ENCODE measurements at regions not wholly inside any gene's neighbourhood (a gene's known extent, or its start where the extent isn't known, plus 50 kb on each side); places are given as distances from the start of the nearest gene placed in this dataset.
A peak's percentile ranks its signal among the peaks of the same experiment; 100 is the strongest.

DNA sequence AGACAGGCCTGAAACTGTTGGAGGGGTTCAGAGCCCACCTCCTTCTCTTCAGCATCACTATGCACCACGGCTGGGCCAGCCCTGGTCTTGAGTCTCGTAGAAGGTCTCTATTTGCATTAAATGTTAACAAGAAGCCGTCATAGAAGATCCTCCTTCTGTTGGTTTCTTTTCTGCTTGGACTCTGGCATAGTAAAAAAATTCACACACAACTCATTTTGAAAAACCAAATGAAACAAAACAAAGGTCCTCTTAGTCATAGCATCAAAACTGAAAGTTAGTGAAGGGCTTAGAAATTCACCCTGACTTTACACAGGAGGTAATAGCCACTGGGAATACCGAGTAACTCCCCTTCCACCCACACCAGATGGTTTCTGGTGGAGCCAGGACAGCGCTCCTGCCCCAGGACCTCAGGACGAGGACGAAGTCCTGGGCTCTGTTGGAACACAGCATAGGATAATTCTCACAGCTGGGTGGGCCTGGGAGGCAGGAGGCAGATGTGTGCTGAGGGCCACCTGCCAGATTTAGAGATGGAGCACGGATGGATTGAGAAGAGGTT lies 248.4 kb upstream of the KLF6 start:
- Mint-ChIP-seq H3K4me1 (peaks cover 41% of the 10 kb centered on the region), H3K27me3 (peaks cover 2% of the 10 kb centered on the region), H3K27ac (peak overlapping the region; percentile 96), H3K4me3 (peak overlapping the region; percentile 18), H3K36me3 (peaks cover 3% of the 10 kb centered on the region), H3K9me3 (no peaks in the 10 kb centered on the region)
- peak; percentile 28 for ATAC-seq (ENCODE audit: low read depth)
- peak; percentile 41 for DNase-seq
- POLR2A ChIA-PET, result interaction anchor here (0.7 kb wide), 1 partner anchor 57 kb away, joined by 3 read pairs; no protein-coding TSS in a partner anchor

DNA sequence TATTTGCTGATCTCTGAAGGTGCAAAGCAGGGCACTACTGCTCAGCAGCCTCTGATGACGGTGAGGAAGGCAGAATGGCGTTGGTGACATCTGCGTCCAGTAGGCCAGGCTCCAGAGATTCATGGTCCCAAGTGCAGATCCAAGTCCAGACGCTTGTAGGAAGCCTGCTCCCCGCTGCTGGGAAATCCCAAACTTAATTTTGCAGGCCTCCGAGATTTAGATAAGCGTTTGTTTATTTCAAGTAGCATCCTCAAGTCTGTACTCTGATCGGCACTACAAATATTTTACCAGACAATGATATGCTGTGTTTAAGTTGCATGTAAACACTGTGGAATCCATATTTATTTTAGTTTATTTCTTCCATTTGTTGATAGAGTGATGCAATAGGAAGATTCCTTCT lies 244.9 kb upstream of the KLF6 start:
- POLR2A ChIA-PET, result no interaction called here
- no peaks in the 10 kb centered on the region for H3K27me3 Mint-ChIP-seq
- no peak overlapping the region for H3K27ac Mint-ChIP-seq
- ATAC-seq (ENCODE audit: low read depth) (no peak), DNase-seq (no peak)
- peaks cover 3% of the 10 kb centered on the region for H3K36me3 Mint-ChIP-seq
- peaks cover 39% of the 10 kb centered on the region for H3K4me1 Mint-ChIP-seq
- no peak overlapping the region for H3K4me3 Mint-ChIP-seq
- no peaks in the 10 kb centered on the region for H3K9me3 Mint-ChIP-seq

DNA sequence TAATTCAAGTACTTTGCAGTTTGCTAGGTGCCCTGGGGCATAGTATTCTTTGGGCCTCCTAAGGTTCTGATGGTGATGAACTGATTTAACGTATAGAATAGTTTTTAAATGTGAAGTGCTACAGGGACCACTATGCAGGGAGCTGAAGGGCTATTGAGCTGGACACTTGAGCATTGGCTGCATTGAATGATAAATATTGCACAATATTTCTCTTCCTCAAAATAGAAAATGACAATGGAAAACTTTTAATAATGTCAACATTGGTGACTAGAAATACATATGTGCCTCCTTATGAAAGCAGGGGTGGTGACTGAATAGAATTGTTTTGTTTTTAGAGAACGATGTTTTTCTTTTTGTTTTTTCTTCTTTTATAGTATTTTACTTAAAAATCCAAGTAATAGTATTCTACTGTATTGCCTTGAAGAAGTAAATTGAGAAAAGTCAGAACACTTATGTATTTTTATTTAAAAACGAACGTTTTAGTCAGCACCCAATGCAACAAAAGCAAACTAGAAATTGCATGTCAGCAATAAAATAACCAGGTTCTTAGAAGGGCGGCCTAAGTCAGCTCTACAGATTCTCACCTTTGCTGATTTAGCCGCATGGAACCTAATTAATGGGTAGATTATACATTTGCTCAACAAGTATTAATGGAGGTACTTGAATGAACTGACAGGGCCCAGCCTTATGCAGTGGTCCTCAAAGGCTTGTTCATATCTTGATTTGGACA lies 244.0 kb upstream of the KLF6 start:
- H3K9me3 Mint-ChIP-seq, result no peaks in the 10 kb centered on the region
- H3K4me1 Mint-ChIP-seq, result peaks cover 31% of the 10 kb centered on the region
- POLR2A ChIA-PET, result no interaction called here
- no peak for DNase-seq
- no peak overlapping the region for H3K27ac Mint-ChIP-seq
- H3K27me3 Mint-ChIP-seq, result no peaks in the 10 kb centered on the region
- peaks cover 3% of the 10 kb centered on the region for H3K36me3 Mint-ChIP-seq
- no peak overlapping the region for H3K4me3 Mint-ChIP-seq
- ATAC-seq (ENCODE audit: low read depth), result no peak

DNA sequence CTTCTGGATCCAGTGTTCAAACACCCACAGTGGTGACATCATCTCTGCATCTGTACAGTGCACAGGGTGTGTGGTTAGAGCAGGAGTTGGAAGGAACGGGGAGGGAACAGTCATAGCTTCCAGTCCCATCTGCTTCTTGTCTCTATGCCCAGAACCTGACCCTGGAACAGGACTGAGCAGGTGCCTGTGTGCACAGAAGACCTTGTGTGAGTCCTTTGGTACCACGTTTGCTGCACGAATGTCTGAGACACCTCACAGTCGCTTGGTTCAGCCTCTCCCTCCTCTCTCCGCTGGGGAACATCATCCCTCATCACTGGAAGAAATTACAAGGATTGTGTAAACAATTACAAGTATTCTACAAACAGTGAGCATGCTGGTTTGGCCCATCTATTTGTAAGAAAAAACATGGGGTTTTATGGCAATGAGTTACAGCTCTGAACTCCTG lies 243.0 kb upstream of the KLF6 start:
- H3K4me3 Mint-ChIP-seq, result no peak overlapping the region
- POLR2A ChIA-PET, result no interaction called here
- H3K9me3 Mint-ChIP-seq, result no peaks in the 10 kb centered on the region
- ATAC-seq (ENCODE audit: low read depth) (no peak), DNase-seq (no peak)
- no peak overlapping the region for H3K27ac Mint-ChIP-seq
- H3K36me3 Mint-ChIP-seq, result peaks cover 3% of the 10 kb centered on the region
- H3K27me3 Mint-ChIP-seq, result no peaks in the 10 kb centered on the region
- peaks cover 23% of the 10 kb centered on the region for H3K4me1 Mint-ChIP-seq

DNA sequence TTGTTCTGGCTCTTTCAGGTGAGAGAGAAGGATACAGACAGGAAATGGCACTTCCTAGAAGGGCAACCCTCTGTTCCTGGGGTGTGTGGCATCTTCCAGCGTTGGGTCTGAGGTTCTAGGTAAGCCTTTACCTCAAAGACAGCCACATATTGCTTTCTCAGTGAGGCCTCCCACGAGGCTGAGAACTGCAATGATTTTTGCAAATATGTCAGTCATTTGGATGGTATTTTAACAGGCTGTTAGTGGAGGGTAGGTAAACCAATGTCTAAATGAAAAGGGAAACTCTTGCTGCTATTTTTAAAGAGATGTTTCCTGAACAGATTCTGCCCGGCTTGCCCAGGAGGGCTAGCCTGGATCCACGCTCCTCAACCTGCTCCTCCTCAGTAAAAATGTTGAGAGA lies 240.3 kb upstream of the KLF6 start:
- no peak overlapping the region for H3K4me3 Mint-ChIP-seq
- H3K4me1 Mint-ChIP-seq, result peaks cover 22% of the 10 kb centered on the region
- H3K36me3 Mint-ChIP-seq, result peaks cover 9% of the 10 kb centered on the region
- H3K9me3 Mint-ChIP-seq, result peaks cover 2% of the 10 kb centered on the region
- H3K27ac Mint-ChIP-seq, result peak overlapping the region; percentile 19
- ATAC-seq (ENCODE audit: low read depth) (peak; percentile 58), DNase-seq (no peak)
- no peaks in the 10 kb centered on the region for H3K27me3 Mint-ChIP-seq
- POLR2A ChIA-PET, result no interaction called here

DNA sequence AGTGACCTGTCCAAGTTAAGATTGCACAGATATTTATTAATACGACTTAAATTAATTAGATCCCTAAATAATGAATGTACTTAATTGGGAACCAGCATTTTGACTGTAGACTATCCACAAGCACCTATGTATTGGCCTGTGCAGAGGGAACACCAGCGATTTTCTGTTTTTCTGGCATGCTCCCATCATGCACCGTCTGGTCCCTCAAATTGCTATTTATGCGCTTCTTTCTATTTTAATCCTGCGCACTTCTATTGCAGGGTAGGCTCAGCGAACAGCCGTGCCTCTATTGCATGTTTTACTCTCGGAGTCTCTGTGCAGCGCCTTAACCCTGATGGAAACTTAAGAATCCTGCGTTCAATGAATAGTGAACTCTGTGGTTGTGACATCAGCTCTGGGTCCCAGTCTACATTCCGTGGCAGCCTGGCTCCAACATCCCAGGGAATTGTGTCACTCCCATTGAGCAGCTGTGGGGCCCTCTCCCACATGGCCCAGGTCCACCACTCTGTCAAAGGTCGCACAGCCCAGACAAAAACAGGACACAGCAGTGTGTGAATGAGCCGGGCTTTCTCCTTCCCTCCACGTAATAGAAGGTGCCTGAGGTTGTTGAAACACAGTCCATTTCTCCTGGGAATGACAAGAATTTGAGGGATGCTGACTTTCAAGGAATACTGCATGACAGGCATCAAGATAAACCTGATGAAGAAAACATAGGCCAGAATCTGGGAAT lies 239.7 kb upstream of the KLF6 start:
- no peak for DNase-seq
- peaks cover 22% of the 10 kb centered on the region for H3K4me1 Mint-ChIP-seq
- no peak for ATAC-seq (ENCODE audit: low read depth)
- POLR2A ChIA-PET, result no interaction called here
- peaks cover 2% of the 10 kb centered on the region for H3K9me3 Mint-ChIP-seq
- no peaks in the 10 kb centered on the region for H3K27me3 Mint-ChIP-seq
- H3K36me3 Mint-ChIP-seq, result peaks cover 9% of the 10 kb centered on the region
- no peak overlapping the region for H3K27ac Mint-ChIP-seq
- no peak overlapping the region for H3K4me3 Mint-ChIP-seq

DNA sequence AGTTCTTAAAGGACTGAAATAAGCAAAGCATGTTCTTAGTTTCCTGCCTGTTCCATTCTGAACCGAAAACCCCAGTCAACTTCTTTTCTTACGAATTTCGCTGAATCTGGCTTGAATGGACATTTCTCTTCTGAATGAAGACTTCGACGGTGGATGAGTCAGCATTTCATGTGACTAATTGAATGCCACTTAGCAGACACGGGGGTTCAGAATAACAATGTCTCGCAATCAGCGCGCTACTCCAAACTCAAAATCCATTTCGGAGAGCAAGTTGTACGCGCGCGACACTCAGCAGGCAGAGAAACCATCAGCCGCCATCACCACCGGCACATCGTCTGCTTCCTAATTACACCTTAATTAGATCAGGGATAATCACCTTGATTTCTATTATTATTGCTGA lies 239.0 kb upstream of the KLF6 start:
- peaks cover 9% of the 10 kb centered on the region for H3K36me3 Mint-ChIP-seq
- H3K4me3 Mint-ChIP-seq, result no peak overlapping the region
- POLR2A ChIA-PET, result no interaction called here
- ATAC-seq (ENCODE audit: low read depth), result no peak
- no peak overlapping the region for H3K27ac Mint-ChIP-seq
- no peaks in the 10 kb centered on the region for H3K27me3 Mint-ChIP-seq
- peaks cover 22% of the 10 kb centered on the region for H3K4me1 Mint-ChIP-seq
- peaks cover 2% of the 10 kb centered on the region for H3K9me3 Mint-ChIP-seq
- no peak for DNase-seq

DNA sequence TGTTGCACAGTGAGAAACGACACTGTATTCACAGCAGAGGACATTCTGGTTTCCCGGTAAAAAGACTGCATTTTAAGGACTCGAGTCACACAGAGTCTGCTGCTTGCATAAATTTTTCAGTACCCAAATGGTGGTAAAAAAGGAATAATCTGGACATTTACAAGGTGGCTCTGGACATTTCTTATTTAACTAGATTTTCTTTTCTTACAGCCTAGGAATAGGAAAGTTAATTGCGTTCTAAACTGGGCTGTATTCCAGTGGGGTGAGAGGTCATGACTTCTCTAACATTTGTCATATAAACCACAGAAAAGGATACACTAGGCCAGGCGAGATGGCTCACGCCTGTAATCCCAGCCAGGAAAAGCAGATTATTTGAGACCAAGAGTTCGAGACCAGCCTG lies 237.5 kb upstream of the KLF6 start:
- Mint-ChIP-seq H3K27ac (no peak overlapping the region), H3K4me3 (no peak overlapping the region), H3K36me3 (peaks cover 9% of the 10 kb centered on the region), H3K27me3 (no peaks in the 10 kb centered on the region), H3K9me3 (peaks cover 2% of the 10 kb centered on the region), H3K4me1 (peaks cover 24% of the 10 kb centered on the region)
- POLR2A ChIA-PET, result no interaction called here
- ATAC-seq (ENCODE audit: low read depth), result no peak
- DNase-seq, result no peak

DNA sequence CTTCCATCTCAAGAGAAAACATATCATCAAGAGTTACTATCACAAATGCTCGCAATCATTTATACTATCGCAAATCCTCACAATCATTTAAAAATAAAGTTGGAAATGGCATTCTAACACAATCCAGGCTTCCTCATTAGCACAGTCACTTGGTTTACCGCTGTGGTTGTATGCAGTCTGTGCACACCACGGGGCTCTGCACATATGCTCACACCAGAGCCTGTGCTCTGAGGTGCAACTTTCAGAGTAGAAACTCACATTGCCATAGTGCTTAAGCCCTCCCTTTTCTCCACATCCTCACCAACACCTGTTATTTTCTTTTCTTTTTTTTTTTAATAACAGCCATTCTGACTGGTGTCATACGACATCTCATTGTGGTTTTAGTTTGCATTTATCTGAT lies 235.6 kb upstream of the KLF6 start:
- Mint-ChIP-seq H3K27me3 (no peaks in the 10 kb centered on the region), H3K4me1 (peaks cover 19% of the 10 kb centered on the region), H3K36me3 (peaks cover 8% of the 10 kb centered on the region), H3K9me3 (peaks cover 2% of the 10 kb centered on the region), H3K4me3 (no peak overlapping the region), H3K27ac (no peak overlapping the region)
- no peak for DNase-seq
- peak; percentile 57 for ATAC-seq (ENCODE audit: low read depth)
- POLR2A ChIA-PET, result no interaction called here

DNA sequence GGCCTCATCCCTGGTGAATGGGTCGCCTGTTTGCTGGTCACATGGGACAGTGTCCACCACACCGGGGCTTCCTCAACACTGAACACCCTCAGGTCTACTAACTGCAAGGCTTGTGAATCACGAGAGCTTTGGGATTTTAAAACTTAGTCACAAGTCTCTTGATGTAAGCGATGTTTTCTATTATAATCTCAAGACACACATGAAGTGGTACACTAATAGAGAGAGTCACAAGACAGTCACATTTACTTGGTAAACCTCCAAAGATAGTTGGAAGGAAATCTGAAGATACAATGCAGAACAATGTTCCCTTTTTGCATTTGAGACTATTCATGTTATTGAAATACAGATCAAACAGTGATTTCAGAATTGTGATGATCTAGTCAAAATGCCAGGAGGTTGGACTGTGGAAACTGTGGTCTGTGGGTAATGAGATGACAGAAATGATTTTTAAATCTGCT lies 233.1 kb upstream of the KLF6 start:
- Mint-ChIP-seq H3K27me3 (no peaks in the 10 kb centered on the region), H3K4me1 (peaks cover 17% of the 10 kb centered on the region), H3K36me3 (peaks cover 8% of the 10 kb centered on the region), H3K4me3 (no peak overlapping the region), H3K27ac (no peak overlapping the region), H3K9me3 (peaks cover 2% of the 10 kb centered on the region)
- DNase-seq, result no peak
- ATAC-seq (ENCODE audit: low read depth), result no peak
- POLR2A ChIA-PET, result no interaction called here

DNA sequence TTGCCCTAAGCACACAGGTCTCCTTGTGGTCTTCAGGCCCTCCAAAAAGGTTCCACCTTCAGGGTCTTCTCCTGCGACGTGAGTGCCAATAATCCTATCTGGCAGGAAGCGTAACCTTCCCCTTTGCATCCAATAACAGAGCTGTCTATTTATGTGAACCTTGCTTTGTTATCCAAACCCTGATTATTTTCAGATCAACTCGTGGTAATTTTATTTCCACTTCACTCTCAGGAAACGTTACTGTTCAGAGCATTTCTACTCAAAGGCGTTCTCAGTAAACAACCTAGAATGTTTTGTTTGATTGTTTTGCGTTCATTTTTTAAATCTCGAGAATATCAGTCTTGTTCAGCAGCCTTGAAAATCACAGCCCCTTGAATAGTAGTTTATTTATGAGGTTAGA lies 232.3 kb upstream of the KLF6 start:
- Mint-ChIP-seq H3K27ac (no peak overlapping the region), H3K9me3 (peaks cover 2% of the 10 kb centered on the region), H3K27me3 (no peaks in the 10 kb centered on the region), H3K36me3 (peaks cover 8% of the 10 kb centered on the region), H3K4me1 (peaks cover 23% of the 10 kb centered on the region), H3K4me3 (no peak overlapping the region)
- POLR2A ChIA-PET, result interaction anchor here (0.6 kb wide), 1 partner anchor 34 kb away, joined by 4 read pairs; no protein-coding TSS in a partner anchor
- ATAC-seq (ENCODE audit: low read depth) (no peak), DNase-seq (no peak)

DNA sequence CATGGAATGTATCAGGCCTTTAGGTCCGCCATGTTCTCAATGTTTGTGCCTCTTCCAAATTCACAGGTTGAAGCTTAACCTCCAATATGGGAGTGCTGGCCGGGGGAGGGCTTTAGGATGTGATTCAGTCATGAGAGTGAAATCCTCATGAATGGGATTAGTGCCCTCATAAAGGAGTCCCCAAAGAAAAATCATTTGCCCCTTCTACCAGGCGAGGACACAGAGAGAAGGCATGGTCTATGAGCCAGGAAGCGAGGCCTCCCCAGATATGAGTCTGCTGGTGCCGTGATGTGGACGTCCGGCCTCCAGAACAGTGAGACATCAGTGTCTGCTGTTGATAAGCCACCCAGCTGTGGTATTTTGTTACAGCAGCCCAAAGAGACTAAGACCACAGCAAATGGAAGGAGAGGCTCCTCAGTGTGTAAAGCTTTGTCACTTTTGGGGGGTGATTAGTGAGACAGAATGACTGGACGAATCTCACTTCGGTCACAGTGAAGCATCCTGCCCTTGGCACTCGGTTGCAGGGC lies 231.3 kb upstream of the KLF6 start:
- peaks cover under 1% of the 10 kb centered on the region for H3K9me3 Mint-ChIP-seq
- H3K36me3 Mint-ChIP-seq, result peaks cover 5% of the 10 kb centered on the region
- no peak overlapping the region for H3K4me3 Mint-ChIP-seq
- ATAC-seq (ENCODE audit: low read depth) (no peak), DNase-seq (no peak)
- H3K27ac Mint-ChIP-seq, result no peak overlapping the region
- POLR2A ChIA-PET, result no interaction called here
- H3K4me1 Mint-ChIP-seq, result peaks cover 22% of the 10 kb centered on the region
- H3K27me3 Mint-ChIP-seq, result no peaks in the 10 kb centered on the region

DNA sequence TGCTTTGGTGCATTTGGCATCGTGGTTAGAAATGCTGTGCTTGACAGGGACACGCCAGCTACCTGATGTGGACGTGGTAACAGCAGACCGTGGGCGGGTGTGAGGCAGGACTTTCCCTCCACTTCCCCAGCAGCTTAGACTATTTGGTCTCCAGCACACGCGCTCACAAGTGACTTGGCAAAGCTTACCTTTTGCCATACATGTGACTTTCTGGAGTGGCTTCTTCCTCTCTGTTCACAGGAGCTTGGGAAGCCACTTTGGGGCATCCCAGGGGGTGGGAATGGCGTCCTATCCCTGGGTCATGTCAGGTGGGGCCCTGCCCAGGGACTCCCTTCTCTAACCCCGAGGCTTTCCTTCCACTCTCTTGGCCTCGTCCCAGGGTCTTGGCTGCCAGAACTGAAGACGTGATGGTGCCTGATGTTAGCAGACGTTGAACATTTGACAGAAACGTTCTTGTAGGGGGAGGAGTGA lies 228.7 kb upstream of the KLF6 start:
- Mint-ChIP-seq H3K9me3 (no peaks in the 10 kb centered on the region), H3K4me1 (peaks cover 20% of the 10 kb centered on the region), H3K27me3 (no peaks in the 10 kb centered on the region), H3K27ac (peak overlapping the region; percentile 43), H3K4me3 (no peak overlapping the region), H3K36me3 (peaks cover 3% of the 10 kb centered on the region)
- POLR2A ChIA-PET, result no interaction called here
- ATAC-seq (ENCODE audit: low read depth), result no peak
- DNase-seq, result no peak
